ENCODE measurements at regions not wholly inside any gene's neighbourhood (a gene's known extent, or its start where the extent isn't known, plus 50 kb on each side); places are given as distances from the start of the nearest gene placed in this dataset.

GRCh38 chr21:27564684-27565301 is 597.9 kb upstream of the ADAMTS5 start:
- TF ChIP-seq CTCF (IDR thresholded peaks at IDR 0.05; ENCODE audit: low read depth, low read length) (peak; percentile 71), MYC (IDR thresholded peaks at IDR 0.05; ENCODE audit: low read depth, low read length) (no peak)
- H3K4me3 ChIP-seq (ENCODE audit: low read depth, low read length): no peak overlapping the region
- peak; percentile 43 for DNase-seq (ENCODE audit: low read depth)

- H3K4me3 ChIP-seq (ENCODE audit: low read depth, low read length): no peak overlapping the region
- TF ChIP-seq, protein P1, sequence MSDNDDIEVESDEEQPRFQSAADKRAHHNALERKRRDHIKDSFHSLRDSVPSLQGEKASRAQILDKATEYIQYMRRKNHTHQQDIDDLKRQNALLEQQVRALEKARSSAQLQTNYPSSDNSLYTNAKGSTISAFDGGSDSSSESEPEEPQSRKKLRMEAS (IDR thresholded peaks at IDR 0.05; ENCODE audit: low read depth, low read length): no peak
- TF ChIP-seq CTCF (IDR thresholded peaks at IDR 0.05; ENCODE audit: low read depth, low read length) (no peak), MYC (IDR thresholded peaks at IDR 0.05; ENCODE audit: low read depth, low read length) (no peak), POLR2A (IDR thresholded peaks at IDR 0.05; ENCODE audit: extremely low read depth, insufficient read length) (no peak)
- no peak for DNase-seq (ENCODE audit: low read depth)
Measured at GRCh38 chr21:27562303-27562702, 595.4 kb upstream of the ADAMTS5 start.

DNA sequence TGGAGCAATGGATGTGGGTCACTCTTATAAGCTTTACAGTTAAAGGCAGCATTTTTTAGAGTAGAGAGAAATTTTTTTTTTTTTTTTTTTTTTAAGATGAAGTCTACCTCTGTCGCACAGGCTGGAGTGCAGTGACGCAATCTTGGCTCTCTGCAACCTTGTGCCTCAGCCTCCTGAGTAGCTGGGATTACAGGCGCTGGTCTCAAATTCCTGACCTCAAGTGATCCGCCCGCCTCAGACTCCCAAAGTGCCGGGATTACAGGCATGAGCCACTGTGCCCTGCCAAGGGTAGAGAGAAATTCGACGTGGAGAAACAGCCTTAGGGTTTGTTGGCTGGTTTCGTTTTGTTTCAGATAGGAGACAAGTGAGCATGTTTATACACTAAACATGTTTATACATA is 594.2 kb upstream of the ADAMTS5 start:
- no peak for TF ChIP-seq MYC (IDR thresholded peaks at IDR 0.05; ENCODE audit: low read depth, low read length)
- TF ChIP-seq, protein P1 (IDR thresholded peaks at IDR 0.05; ENCODE audit: low read depth, low read length): no peak
- no peak for TF ChIP-seq POLR2A (IDR thresholded peaks at IDR 0.05; ENCODE audit: extremely low read depth, insufficient read length)
- no peak for TF ChIP-seq CTCF (IDR thresholded peaks at IDR 0.05; ENCODE audit: low read depth, low read length)
- no peak overlapping the region for H3K4me3 ChIP-seq (ENCODE audit: low read depth, low read length)
- no peak for DNase-seq (ENCODE audit: low read depth)

DNA sequence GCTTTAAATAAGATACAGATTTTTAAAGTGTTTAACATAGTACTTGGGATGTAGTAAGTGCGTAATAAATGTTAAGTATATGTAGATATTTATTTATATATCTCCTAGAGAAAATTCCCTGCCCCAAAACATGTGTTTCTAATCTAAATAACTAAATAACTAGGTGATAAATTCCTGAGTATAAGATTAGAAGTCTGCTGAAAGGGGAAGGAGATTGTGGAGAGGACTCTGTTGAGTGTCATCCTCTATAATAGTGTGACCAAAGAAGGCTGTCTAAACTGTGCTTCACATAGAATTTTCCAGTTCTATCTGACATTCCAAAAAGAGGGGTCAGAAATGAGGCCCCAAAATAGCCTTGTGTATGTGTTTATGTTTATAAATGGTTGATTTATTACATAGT is 590.5 kb upstream of the ADAMTS5 start:
- TF ChIP-seq MYC (IDR thresholded peaks at IDR 0.05; ENCODE audit: low read depth, low read length) (no peak), CTCF (IDR thresholded peaks at IDR 0.05; ENCODE audit: low read depth, low read length) (no peak), POLR2A (IDR thresholded peaks at IDR 0.05; ENCODE audit: extremely low read depth, insufficient read length) (no peak)
- TF ChIP-seq, protein P1 (IDR thresholded peaks at IDR 0.05; ENCODE audit: low read depth, low read length): no peak
- H3K4me3 ChIP-seq (ENCODE audit: low read depth, low read length): no peak overlapping the region
- no peak for DNase-seq (ENCODE audit: low read depth)

GRCh38 chr21:27555996-27556395 is 589.1 kb upstream of the ADAMTS5 start:
- DNase-seq (ENCODE audit: low read depth): no peak
- TF ChIP-seq POLR2A (IDR thresholded peaks at IDR 0.05; ENCODE audit: extremely low read depth, insufficient read length) (no peak), MYC (IDR thresholded peaks at IDR 0.05; ENCODE audit: low read depth, low read length) (no peak), CTCF (IDR thresholded peaks at IDR 0.05; ENCODE audit: low read depth, low read length) (no peak)
- TF ChIP-seq, protein P1 (IDR thresholded peaks at IDR 0.05; ENCODE audit: low read depth, low read length): no peak
- H3K4me3 ChIP-seq (ENCODE audit: low read depth, low read length): no peak overlapping the region

GRCh38 chr21:27550287-27550686 is 583.4 kb upstream of the ADAMTS5 start:
- no peak for DNase-seq (ENCODE audit: low read depth)
- H3K4me3 ChIP-seq (ENCODE audit: low read depth, low read length): no peak overlapping the region
- no peak for TF ChIP-seq CTCF (IDR thresholded peaks at IDR 0.05; ENCODE audit: low read depth, low read length)
- TF ChIP-seq, protein P1 (IDR thresholded peaks at IDR 0.05; ENCODE audit: low read depth, low read length): no peak
- no peak for TF ChIP-seq MYC (IDR thresholded peaks at IDR 0.05; ENCODE audit: low read depth, low read length)
- TF ChIP-seq POLR2A (IDR thresholded peaks at IDR 0.05; ENCODE audit: extremely low read depth, insufficient read length): no peak

Data from NB4 (cell line).